Naive thymus-derived CD4-positive, alpha-beta T cell (primary cell): ENCODE measurements at regions not wholly inside any gene's neighbourhood (a gene's known extent, or its start where the extent isn't known, plus 50 kb on each side); places are given as distances from the start of the nearest gene placed in this dataset.

Experiments
- ATAC-seq: fragments of 150-1000 bp; cut with Tn5 transposase; 2 replicates; pipeline ENCODE4 v1.10.0; 2021; ENCODE audit warnings: mild to moderate bottlenecking, moderate library complexity
- CTCF ChIA-PET: fragments of 350-600 bp; sonication (Branson Sonifier 250); formaldehyde crosslinking; loops from one replicate; lab custom pipeline; 2021; ENCODE audit warnings: antibody characterized with exemption; lab: Charles Lee
- POLR2A ChIA-PET: fragments of 350-600 bp; sonication (Branson Sonifier 250); formaldehyde crosslinking; loops from one replicate; lab custom pipeline; 2021; ENCODE audit warnings: antibody characterized with exemption, inconsistent platforms; lab: Charles Lee
- DNase-seq, 9 donors: peaks; one replicate each; pipeline versions ENCODE4 v3.0.0 to v3.0.0-alpha.2; 2020 to 2022; ENCODE audit warnings: mixed read lengths in 1 of 9
- H3K27ac ChIP-seq: one replicate; pipeline ENCODE4 v1.7.0; 2013; ENCODE audit warnings: mild to moderate bottlenecking, low read depth, low read length, moderate library complexity
- H3K27me3 ChIP-seq, 2 donors: one replicate each; pipeline ENCODE4 v1.7.0; 2013; ENCODE audit warnings: low read length in 2 of 2, mild to moderate bottlenecking in 2 of 2, moderate library complexity in 2 of 2; ENCODE audit not compliant: control insufficient read depth in 2 of 2, insufficient read depth in 2 of 2
- H3K36me3 ChIP-seq, 3 experiments: 1 replicate in 2 of 3; 2 replicates in 1 of 3; pipeline ENCODE4 v1.7.0; 2013; ENCODE audit warnings: low read length in 3 of 3, mild to moderate bottlenecking in 3 of 3, moderate library complexity in 1 of 3; ENCODE audit not compliant: insufficient read depth in 3 of 3, control insufficient read depth in 2 of 3
- H3K4me1 ChIP-seq, 2 donors: one replicate each; pipeline ENCODE4 v1.7.0; 2013; ENCODE audit warnings: low read length in 2 of 2, mild to moderate bottlenecking in 2 of 2, moderate library complexity in 1 of 2; ENCODE audit not compliant: control insufficient read depth in 2 of 2, insufficient read depth in 2 of 2
- H3K4me3 ChIP-seq: 2 replicates; pipeline ENCODE4 v1.7.0; 2013; ENCODE audit warnings: mild to moderate bottlenecking, low read length
- H3K9me3 ChIP-seq, 3 experiments: 1 replicate in 2 of 3; 2 replicates in 1 of 3; pipeline ENCODE4 v1.7.0; 2013; ENCODE audit warnings: low read length in 3 of 3; ENCODE audit not compliant: control insufficient read depth in 2 of 3
- H3K27ac Mint-ChIP-seq, 9 donors: one replicate each; pipeline ENCODE4 v1.8.0; 2020 to 2022; ENCODE audit warnings: mixed read lengths in 9 of 9, mild to moderate bottlenecking in 8 of 9, moderate library complexity in 5 of 9, inconsistent platforms in 2 of 9
- H3K27me3 Mint-ChIP-seq, 5 donors: one replicate each; pipeline ENCODE4 v1.8.0; 2021 to 2022; ENCODE audit warnings: mixed read lengths in 5 of 5, mild to moderate bottlenecking in 1 of 5
- H3K36me3 Mint-ChIP-seq, 5 donors: one replicate each; pipeline ENCODE4 v1.8.0; 2020 to 2022; ENCODE audit warnings: mixed read lengths in 5 of 5, mild to moderate bottlenecking in 3 of 5, inconsistent platforms in 1 of 5
- H3K4me1 Mint-ChIP-seq, 7 donors: one replicate each; pipeline ENCODE4 v1.8.0; 2020 to 2022; ENCODE audit warnings: mixed read lengths in 7 of 7, mild to moderate bottlenecking in 3 of 7, inconsistent platforms in 1 of 7
- H3K4me3 Mint-ChIP-seq, 10 donors: one replicate each; pipeline ENCODE4 v1.8.0; 2020 to 2022; ENCODE audit warnings: mild to moderate bottlenecking in 10 of 10, mixed read lengths in 10 of 10, moderate library complexity in 6 of 10, inconsistent platforms in 2 of 10
- H3K9me3 Mint-ChIP-seq, 11 donors: one replicate each; pipeline ENCODE4 v1.8.0; 2020 to 2022; ENCODE audit warnings: mixed read lengths in 11 of 11, mild to moderate bottlenecking in 4 of 11, inconsistent platforms in 1 of 11, moderate library complexity in 1 of 11
- intact Hi-C, 2 donors: fragments of 100-400 bp; cut with micrococcal nuclease; formaldehyde crosslinking; loops; one replicate each; pipeline ENCODE4 v1.15.1; 2023

DNA sequence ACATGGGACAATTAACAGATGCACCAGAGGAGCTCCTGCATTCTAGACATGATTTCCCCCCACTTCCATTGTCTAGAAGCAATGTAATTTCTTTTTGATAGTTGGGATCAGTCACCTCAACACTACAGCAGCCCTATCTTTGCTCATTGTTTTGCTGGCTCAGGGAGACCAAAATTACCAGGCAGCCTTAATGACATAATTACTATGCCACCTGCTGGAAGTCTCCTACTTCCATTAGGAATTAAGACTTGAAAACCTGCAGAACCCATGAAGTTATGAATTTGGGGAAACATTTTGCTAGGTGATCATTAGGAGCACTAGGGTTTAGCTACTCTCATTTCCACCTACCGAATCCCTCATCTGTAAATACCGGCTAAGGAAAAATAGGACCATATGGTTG, 312.0 kb upstream of the CA10 start:
- POLR2A ChIA-PET, result no interaction called here
- intact Hi-C loops, result no loop called here
- ATAC-seq (no peak), DNase-seq (no peak)
- no peak overlapping the region for H3K4me3 ChIP-seq
- CTCF ChIA-PET, result no interaction called here
- H3K4me3 Mint-ChIP-seq, result no peak overlapping the region
- no peaks in the 10 kb centered on the region for H3K9me3 ChIP-seq
- H3K27ac ChIP-seq, result no peak overlapping the region
- H3K27ac Mint-ChIP-seq, result no peak overlapping the region
- no peaks in the 10 kb centered on the region for H3K4me1 Mint-ChIP-seq
- H3K36me3 ChIP-seq, result no peaks in the 10 kb centered on the region
- H3K27me3 Mint-ChIP-seq, result no peaks in the 10 kb centered on the region
- H3K4me1 ChIP-seq, result no peaks in the 10 kb centered on the region
- H3K36me3 Mint-ChIP-seq, result peaks cover 0 to 1% (median 0%) of the 10 kb centered on the region in 5 donors
- peaks cover 3 to 17% (median 6%) of the 10 kb centered on the region in 11 donors for H3K9me3 Mint-ChIP-seq
- no peaks in the 10 kb centered on the region for H3K27me3 ChIP-seq

DNA sequence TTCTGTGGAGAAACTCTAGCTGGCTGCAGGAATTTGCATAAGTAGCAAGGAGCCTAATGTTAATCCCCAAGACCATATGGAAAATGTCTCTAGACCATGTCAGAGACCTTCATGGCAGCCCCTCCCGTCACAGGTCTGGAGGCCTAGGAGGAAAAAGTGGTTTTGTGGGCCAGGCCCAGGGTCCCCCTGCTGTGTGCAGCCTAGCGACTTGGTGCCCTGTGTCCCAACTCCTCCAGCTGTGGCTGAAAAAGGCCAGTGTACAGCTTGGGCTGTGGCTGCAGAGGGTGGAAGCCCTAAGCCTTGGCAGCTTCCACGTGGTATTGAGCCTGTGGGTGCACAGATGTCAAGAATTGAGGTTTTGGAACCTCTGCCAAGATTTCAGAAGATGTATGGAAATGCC, 306.9 kb upstream of the CA10 start:
- Histone ChIP-seq H3K4me1 (no peaks in the 10 kb centered on the region), H3K27me3 (no peaks in the 10 kb centered on the region), H3K4me3 (no peak overlapping the region), H3K27ac (no peak overlapping the region), H3K9me3 (no peaks in the 10 kb centered on the region), H3K36me3 (no peaks in the 10 kb centered on the region)
- Mint-ChIP-seq H3K27ac (no peak overlapping the region), H3K36me3 (peaks cover 0 to 1% (median 0%) of the 10 kb centered on the region in 5 donors), H3K4me3 (no peak overlapping the region), H3K4me1 (no peaks in the 10 kb centered on the region), H3K9me3 (peaks cover 7 to 22% (median 13%) of the 10 kb centered on the region in 11 donors), H3K27me3 (no peaks in the 10 kb centered on the region)
- intact Hi-C loops, result no loop called here
- DNase-seq (no peak), ATAC-seq (no peak)
- POLR2A ChIA-PET, result no interaction called here
- CTCF ChIA-PET, result no interaction called here

DNA sequence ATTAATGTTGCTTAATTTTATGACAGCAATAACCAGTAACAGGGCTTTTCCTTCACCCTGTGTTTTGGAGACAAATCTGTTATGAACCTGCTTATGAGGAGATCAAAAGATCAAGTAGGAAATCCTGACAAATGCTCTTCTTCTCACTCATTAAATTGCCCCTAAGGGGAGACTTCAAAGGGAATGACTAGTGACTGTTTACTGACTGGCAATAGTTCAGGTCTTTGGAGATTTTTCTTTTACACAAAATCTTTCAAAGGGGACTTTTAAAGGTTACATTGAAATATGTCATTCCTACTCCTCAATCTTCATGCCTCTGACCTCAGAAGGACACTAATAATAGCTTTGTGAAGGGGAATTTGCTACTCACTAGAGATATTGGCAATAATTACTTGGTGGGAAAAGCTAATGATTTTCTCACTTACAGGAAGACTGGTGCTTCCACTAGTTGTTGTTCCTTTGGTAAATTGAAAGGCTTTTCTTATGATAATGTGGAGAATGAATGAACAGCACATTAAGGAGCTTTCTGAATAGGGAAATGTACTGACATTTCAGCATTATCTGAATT, 292.9 kb upstream of the CA10 start:
- Mint-ChIP-seq H3K27me3 (peaks cover 0 to 10% (median 0%) of the 10 kb centered on the region in 5 donors), H3K9me3 (peaks cover 0 to 17% (median 2%) of the 10 kb centered on the region in 11 donors), H3K4me3 (no peak overlapping the region), H3K36me3 (peaks cover 0 to 5% (median 0%) of the 10 kb centered on the region in 5 donors), H3K4me1 (no peaks in the 10 kb centered on the region), H3K27ac (no peak overlapping the region)
- intact Hi-C loops, result no loop called here
- Histone ChIP-seq H3K27me3 (no peaks in the 10 kb centered on the region), H3K4me3 (no peak overlapping the region), H3K4me1 (no peaks in the 10 kb centered on the region), H3K27ac (no peak overlapping the region), H3K36me3 (no peaks in the 10 kb centered on the region), H3K9me3 (no peaks in the 10 kb centered on the region)
- ATAC-seq (no peak), DNase-seq (no peak)
- ChIA-PET CTCF (no interaction called here), POLR2A (no interaction called here)

DNA sequence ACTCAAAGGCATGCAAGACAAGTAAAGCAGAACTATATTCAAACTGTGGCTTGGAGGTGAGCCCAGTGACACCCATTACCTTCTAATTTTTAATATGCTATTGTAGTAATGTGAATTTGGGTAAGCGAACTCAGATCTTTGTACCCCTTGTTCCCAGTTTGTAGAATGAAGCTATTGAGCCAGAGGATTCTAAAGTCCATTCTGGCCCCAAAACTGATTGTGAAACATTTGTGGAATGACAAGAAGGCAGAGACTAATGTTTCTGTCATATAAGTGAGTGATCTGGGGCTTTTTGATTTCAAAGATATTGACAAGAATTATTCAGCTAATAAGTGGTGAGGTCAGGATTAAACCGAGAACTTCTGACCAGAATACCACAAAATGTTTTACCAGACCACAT, 283.8 kb upstream of the CA10 start:
- POLR2A ChIA-PET, result no interaction called here
- no peaks in the 10 kb centered on the region for H3K9me3 ChIP-seq
- no peak overlapping the region for H3K27ac Mint-ChIP-seq
- no peaks in the 10 kb centered on the region for H3K4me1 ChIP-seq
- intact Hi-C loops, result no loop called here
- no peaks in the 10 kb centered on the region for H3K36me3 ChIP-seq
- no peaks in the 10 kb centered on the region for H3K36me3 Mint-ChIP-seq
- H3K4me3 ChIP-seq, result no peak overlapping the region
- no peaks in the 10 kb centered on the region for H3K27me3 ChIP-seq
- no peaks in the 10 kb centered on the region for H3K4me1 Mint-ChIP-seq
- DNase-seq (no peak), ATAC-seq (no peak)
- H3K4me3 Mint-ChIP-seq, result no peak overlapping the region
- peaks cover 0 to 22% (median 8%) of the 10 kb centered on the region in 11 donors for H3K9me3 Mint-ChIP-seq
- H3K27ac ChIP-seq, result no peak overlapping the region
- CTCF ChIA-PET, result no interaction called here
- H3K27me3 Mint-ChIP-seq, result peaks cover 0 to 12% (median 0%) of the 10 kb centered on the region in 5 donors

DNA sequence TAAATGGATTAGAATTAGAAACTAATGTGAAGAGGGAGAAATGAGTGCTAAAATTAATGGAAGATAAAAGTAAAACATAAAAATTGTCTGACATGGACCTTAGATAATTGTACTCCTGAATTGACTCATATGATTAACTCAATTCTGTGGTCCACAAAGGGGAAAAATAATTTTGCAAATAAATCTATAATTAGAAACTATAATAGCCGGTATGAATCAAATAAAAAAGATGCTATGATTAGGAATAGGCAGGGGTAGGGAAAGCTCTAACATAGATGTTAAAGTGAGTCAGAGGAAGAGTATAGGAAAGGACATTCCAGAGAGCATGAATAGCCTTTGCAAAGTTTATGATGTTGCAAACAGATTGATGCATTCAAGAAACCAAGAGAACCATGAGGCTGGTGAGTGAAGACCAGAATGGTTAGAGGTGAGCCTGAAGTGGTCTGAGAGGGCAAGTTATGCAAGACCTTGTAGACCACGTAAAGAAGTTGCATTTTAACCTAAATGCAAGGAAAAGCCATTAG, 262.1 kb upstream of the CA10 start:
- H3K36me3 Mint-ChIP-seq, result no peaks in the 10 kb centered on the region
- H3K4me3 ChIP-seq, result no peak overlapping the region
- ATAC-seq, result no peak
- ChIA-PET POLR2A (no interaction called here), CTCF (no interaction called here)
- H3K27me3 Mint-ChIP-seq, result no peaks in the 10 kb centered on the region
- no peaks in the 10 kb centered on the region for H3K36me3 ChIP-seq
- H3K9me3 Mint-ChIP-seq, result peaks cover 0 to 18% (median 8%) of the 10 kb centered on the region in 11 donors
- no peaks in the 10 kb centered on the region for H3K4me1 Mint-ChIP-seq
- H3K27ac ChIP-seq, result no peak overlapping the region
- no peak overlapping the region for H3K27ac Mint-ChIP-seq
- no peaks in the 10 kb centered on the region for H3K27me3 ChIP-seq
- no peak overlapping the region for H3K4me3 Mint-ChIP-seq
- intact Hi-C loops, result loop anchor here in 1 of 2 donors (10.0 kb wide), 1 partner anchor 56 kb away; no protein-coding TSS in a partner anchor
- DNase-seq, result no peak
- H3K4me1 ChIP-seq, result no peaks in the 10 kb centered on the region
- no peaks in the 10 kb centered on the region for H3K9me3 ChIP-seq

DNA sequence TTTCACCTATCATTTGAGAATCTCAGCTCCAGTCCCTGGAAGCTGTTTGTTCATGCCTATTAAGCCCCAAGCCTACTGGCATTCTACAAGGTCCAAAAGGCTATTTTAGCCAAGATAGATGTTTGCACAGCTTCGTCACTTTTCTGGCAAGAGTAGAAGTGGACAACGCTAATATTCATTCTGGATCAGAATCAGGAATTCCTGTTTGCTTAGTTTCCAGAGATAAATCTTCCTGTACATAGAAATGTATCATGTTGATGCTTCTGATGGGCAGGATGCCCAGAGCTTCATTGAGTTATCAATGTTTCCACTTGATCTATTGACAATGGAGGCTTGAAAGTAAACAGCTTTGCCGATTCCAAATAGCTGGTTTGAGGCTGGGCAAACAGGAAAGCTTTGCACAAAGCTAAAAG, 260.7 kb upstream of the CA10 start:
- Mint-ChIP-seq H3K36me3 (no peaks in the 10 kb centered on the region), H3K9me3 (peaks cover 0 to 12% (median 5%) of the 10 kb centered on the region in 11 donors)
- no peak overlapping the region for H3K4me3 ChIP-seq

DNA sequence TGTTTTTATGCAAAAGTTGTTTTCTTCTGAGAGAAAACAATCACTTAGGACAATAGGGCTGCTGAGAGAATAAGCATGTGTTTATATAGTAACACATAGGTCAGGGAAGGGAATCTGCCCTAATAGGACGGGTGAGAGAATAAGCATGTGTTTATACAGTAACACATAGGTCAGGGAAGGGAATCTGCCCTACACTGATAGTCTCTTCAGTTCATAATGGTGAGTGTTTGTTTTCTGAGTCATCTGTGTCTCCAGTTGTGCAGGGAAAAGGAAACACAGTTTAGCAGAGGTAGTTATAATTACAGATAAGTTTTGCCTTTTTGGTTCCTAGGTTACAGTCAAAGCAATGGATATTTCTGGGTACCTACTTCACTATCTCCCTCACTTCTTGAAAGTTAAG, 252.3 kb upstream of the CA10 start:
- Mint-ChIP-seq H3K4me3 (no peak overlapping the region), H3K36me3 (no peaks in the 10 kb centered on the region), H3K9me3 (peaks cover 0 to 16% (median 6%) of the 10 kb centered on the region in 11 donors), H3K27me3 (peaks cover 0 to 4% (median 0%) of the 10 kb centered on the region in 5 donors), H3K27ac (no peak overlapping the region), H3K4me1 (no peaks in the 10 kb centered on the region)
- H3K36me3 ChIP-seq, result no peaks in the 10 kb centered on the region
- CTCF ChIA-PET, result no interaction called here
- H3K27ac ChIP-seq, result no peak overlapping the region
- H3K4me3 ChIP-seq, result no peak overlapping the region
- intact Hi-C loops, result no loop called here
- H3K9me3 ChIP-seq, result no peaks in the 10 kb centered on the region
- no peak for ATAC-seq
- no peak for DNase-seq
- no peaks in the 10 kb centered on the region for H3K4me1 ChIP-seq
- POLR2A ChIA-PET, result no interaction called here
- H3K27me3 ChIP-seq, result no peaks in the 10 kb centered on the region

More for the DNA sequence above, 260.7 kb upstream of the CA10 start:
- intact Hi-C loops, result no loop called here
- ChIA-PET POLR2A (no interaction called here), CTCF (no interaction called here)
- DNase-seq, result no peak
- no peak overlapping the region for H3K4me3 Mint-ChIP-seq
- no peak overlapping the region for H3K27ac Mint-ChIP-seq
- Histone ChIP-seq H3K27me3 (no peaks in the 10 kb centered on the region), H3K36me3 (no peaks in the 10 kb centered on the region), H3K4me1 (no peaks in the 10 kb centered on the region), H3K9me3 (no peaks in the 10 kb centered on the region), H3K27ac (no peak overlapping the region)
- H3K27me3 Mint-ChIP-seq, result no peaks in the 10 kb centered on the region
- H3K4me1 Mint-ChIP-seq, result no peaks in the 10 kb centered on the region
- ATAC-seq, result no peak
